HEK293T (cell line): ENCODE measurements at regions not wholly inside any gene's neighbourhood (a gene's known extent, or its start where the extent isn't known, plus 50 kb on each side); places are given as distances from the start of the nearest gene placed in this dataset.

Experiments used
- CTCF ChIA-PET: fragments of 350-600 bp; formaldehyde crosslinking; extraction: SDS; loops from one replicate; lab custom pipeline; 2021; ENCODE audit warnings: antibody characterized with exemption, inconsistent platforms; lab: Yijun Ruan, JAX
- POLR2A ChIA-PET: fragments of 350-600 bp; formaldehyde crosslinking; extraction: SDS; loops from one replicate; lab custom pipeline; 2020; ENCODE audit warnings: antibody characterized with exemption, inconsistent platforms; lab: Yijun Ruan, JAX
- DNase-seq: peaks from one replicate; pipeline ENCODE4 v3.0.0; 2012; ENCODE audit warnings: mixed read lengths; ENCODE audit errors: extremely low spot score
- ARNT ChIP-seq: fragments of 450-650 bp; IDR thresholded peaks from 2 replicates; pipeline ENCODE4 v1.6.1; 2017; ENCODE audit warnings: mild to moderate bottlenecking
- BHLHE40 ChIP-seq: fragments of 450-650 bp; IDR thresholded peaks from 2 replicates; pipeline ENCODE4 v1.6.1; 2016; ENCODE audit warnings: mild to moderate bottlenecking, moderate library complexity, borderline replicate concordance
- CTBP1 ChIP-seq: fragments of 450-650 bp; IDR thresholded peaks from 2 replicates; pipeline ENCODE4 v1.6.1; 2016; ENCODE audit warnings: borderline replicate concordance
- ELF4 ChIP-seq: fragments of 450-650 bp; IDR thresholded peaks from 2 replicates; pipeline ENCODE4 v1.6.1; 2017; ENCODE audit warnings: antibody characterized with exemption
- FOXA1 ChIP-seq: fragments of 450-650 bp; IDR thresholded peaks from 2 replicates; pipeline ENCODE4 v1.6.1; 2016; ENCODE audit warnings: mild to moderate bottlenecking
- FOXK2 ChIP-seq: fragments of 450-650 bp; IDR thresholded peaks from 2 replicates; pipeline ENCODE4 v1.6.1; 2016; ENCODE audit warnings: mild to moderate bottlenecking
- FOXM1 ChIP-seq: fragments of 450-650 bp; IDR thresholded peaks from 2 replicates; pipeline ENCODE4 v1.6.1; 2017; ENCODE audit warnings: mild to moderate bottlenecking, borderline replicate concordance
- HDGF ChIP-seq: fragments of 450-650 bp; IDR thresholded peaks from 2 replicates; pipeline ENCODE4 v1.6.1; 2017; ENCODE audit warnings: antibody characterized with exemption, borderline replicate concordance
- L3MBTL2 ChIP-seq: fragments of 450-650 bp; conservative IDR thresholded peaks from 2 replicates; pipeline ENCODE4 v1.6.1; 2016; ENCODE audit warnings: mild to moderate bottlenecking
- LEF1 ChIP-seq: fragments of 450-650 bp; IDR thresholded peaks from 2 replicates; pipeline ENCODE4 v1.6.1; 2017; ENCODE audit warnings: mild to moderate bottlenecking, borderline replicate concordance
- NFRKB ChIP-seq: fragments of 450-650 bp; IDR thresholded peaks from 2 replicates; pipeline ENCODE4 v1.6.1; 2016; ENCODE audit warnings: mild to moderate bottlenecking, moderate library complexity
- SP1 ChIP-seq: fragments of 450-650 bp; IDR thresholded peaks from 2 replicates; pipeline ENCODE4 v1.6.1; 2017
- SUZ12 ChIP-seq: fragments of 450-650 bp; IDR thresholded peaks from 2 replicates; pipeline ENCODE4 v1.6.1; 2016; ENCODE audit warnings: mild to moderate bottlenecking
- TARDBP ChIP-seq: fragments of 450-650 bp; IDR thresholded peaks from 2 replicates; pipeline ENCODE4 v1.6.1; 2016
- ZNF384 ChIP-seq: fragments of 450-650 bp; IDR thresholded peaks from 2 replicates; pipeline ENCODE4 v1.6.1; 2016
- TF ChIP-seq, protein P1 (sequence below): fragments of 450-650 bp; IDR thresholded peaks from 2 replicates; pipeline ENCODE4 v1.6.1; 2016

GRCh38 chr9:108803428-108804065 is 52.2 kb downstream of the ACTL7B start:
- CTCF ChIA-PET: no interaction called here

DNA sequence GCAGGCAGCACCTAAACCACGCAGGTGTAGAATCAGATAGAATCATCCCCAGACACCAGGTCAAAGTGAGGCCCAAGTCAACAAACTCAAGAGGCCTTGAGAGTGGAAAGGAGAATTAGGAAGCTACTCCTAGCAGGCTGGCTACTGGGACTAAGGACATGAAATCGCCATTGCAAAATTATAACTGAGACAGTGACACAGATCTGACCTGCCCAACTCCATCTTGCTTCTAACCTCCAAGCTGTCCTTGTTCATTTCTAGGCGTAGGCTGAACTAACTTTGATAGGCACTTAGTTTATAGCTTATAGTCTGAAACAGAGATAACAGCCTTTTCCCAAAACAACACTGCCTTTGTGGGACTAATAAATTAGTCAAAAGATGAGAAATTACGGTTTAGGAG is 52.8 kb downstream of the ACTL7B start:
- no peak for DNase-seq
- TF ChIP-seq HDGF (no peak), ELF4 (no peak), ARNT (no peak), TARDBP (no peak), FOXK2 (no peak), FOXA1 (no peak)
- TF ChIP-seq, protein P1, sequence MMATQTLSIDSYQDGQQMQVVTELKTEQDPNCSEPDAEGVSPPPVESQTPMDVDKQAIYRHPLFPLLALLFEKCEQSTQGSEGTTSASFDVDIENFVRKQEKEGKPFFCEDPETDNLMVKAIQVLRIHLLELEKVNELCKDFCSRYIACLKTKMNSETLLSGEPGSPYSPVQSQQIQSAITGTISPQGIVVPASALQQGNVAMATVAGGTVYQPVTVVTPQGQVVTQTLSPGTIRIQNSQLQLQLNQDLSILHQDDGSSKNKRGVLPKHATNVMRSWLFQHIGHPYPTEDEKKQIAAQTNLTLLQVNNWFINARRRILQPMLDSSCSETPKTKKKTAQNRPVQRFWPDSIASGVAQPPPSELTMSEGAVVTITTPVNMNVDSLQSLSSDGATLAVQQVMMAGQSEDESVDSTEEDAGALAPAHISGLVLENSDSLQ: no peak
- CTCF ChIA-PET: no interaction called here
- POLR2A ChIA-PET: no interaction called here

More at GRCh38 chr9:108803428-108804065, 52.2 kb downstream of the ACTL7B start:
- TF ChIP-seq SP1 (no peak), FOXK2 (no peak), LEF1 (no peak), ZNF384 (no peak), SUZ12 (no peak), FOXM1 (no peak), CTBP1 (no peak), NFRKB (no peak), BHLHE40 (no peak)
- TF ChIP-seq, protein P1: no peak
- POLR2A ChIA-PET: no interaction called here
- no peak for DNase-seq

DNA sequence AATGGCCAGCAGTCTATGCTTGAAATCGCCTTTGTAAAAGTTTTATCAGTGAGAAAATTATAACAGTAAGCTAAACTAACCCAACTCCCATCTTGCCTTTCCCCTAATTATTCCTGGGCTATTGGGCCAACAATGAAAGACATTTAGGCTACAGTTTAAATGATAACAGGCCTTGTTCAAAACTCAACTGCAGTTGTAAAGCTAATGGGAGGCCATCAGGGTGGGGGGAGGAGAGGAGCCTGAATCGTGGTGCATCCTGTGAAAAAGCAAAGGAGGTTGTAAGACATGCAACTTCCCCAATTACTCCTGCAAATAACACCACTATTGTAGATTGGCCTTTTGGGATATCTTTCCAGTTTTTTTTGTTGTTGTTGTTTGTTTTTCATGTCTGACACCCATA is 53.8 kb downstream of the ACTL7B start:
- no peak for TF ChIP-seq SUZ12
- TF ChIP-seq HDGF: no peak
- no peak for DNase-seq
- ChIA-PET CTCF (interaction anchor here (0.6 to 1.2 kb wide), 2 partner anchors 13 to 14 kb away, joined by 3 read pairs; no protein-coding TSS in a partner anchor), POLR2A (no interaction called here)

DNA sequence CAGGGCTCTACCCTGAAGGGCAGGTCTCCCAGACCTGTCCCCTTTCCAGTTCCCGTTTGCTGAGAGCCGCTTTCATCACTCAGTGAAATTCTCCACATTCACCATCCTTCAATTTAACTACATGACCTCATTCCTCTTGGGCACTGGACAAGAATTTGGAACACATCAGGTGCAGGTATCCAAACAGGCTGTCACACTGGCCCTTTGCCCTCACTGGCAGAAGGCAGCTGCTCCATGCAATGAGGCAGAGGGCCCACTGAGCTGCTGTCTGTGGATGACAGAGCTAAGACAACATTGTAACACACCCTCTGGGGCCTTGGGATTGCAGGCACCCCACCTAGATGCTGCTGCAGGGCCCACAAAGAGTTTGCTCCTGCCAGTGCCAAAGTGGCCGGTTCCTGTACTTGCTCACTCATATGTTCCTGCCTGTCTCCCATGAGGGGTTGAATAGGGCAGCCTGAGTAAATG is 55.1 kb downstream of the ACTL7B start:
- no peak for DNase-seq
- CTCF ChIA-PET: interaction anchor here (1.2 kb wide), 1 partner anchor 13 kb away, joined by 3 read pairs; no protein-coding TSS in a partner anchor
- TF ChIP-seq SUZ12: no peak
- TF ChIP-seq HDGF: no peak
- TF ChIP-seq LEF1: no peak
- TF ChIP-seq BHLHE40: no peak
- TF ChIP-seq SP1: no peak
- TF ChIP-seq, protein P1: no peak
- TF ChIP-seq ARNT: no peak
- no peak for TF ChIP-seq FOXK2
- TF ChIP-seq ZNF384: no peak
- no peak for TF ChIP-seq FOXA1
- no peak for TF ChIP-seq FOXM1
- TF ChIP-seq NFRKB: no peak
- no peak for TF ChIP-seq ELF4
- TF ChIP-seq TARDBP: no peak
- POLR2A ChIA-PET: no interaction called here

- TF ChIP-seq, protein P1: no peak
- TF ChIP-seq HDGF (no peak), SP1 (no peak), SUZ12 (no peak), TARDBP (no peak), BHLHE40 (no peak), L3MBTL2 (no peak), CTBP1 (no peak), FOXA1 (no peak), FOXM1 (no peak)
- ChIA-PET CTCF (no interaction called here), POLR2A (no interaction called here)
- no peak for DNase-seq
Observed at GRCh38 chr9:108793573-108793972, 62.2 kb downstream of the ACTL7B start.

DNA sequence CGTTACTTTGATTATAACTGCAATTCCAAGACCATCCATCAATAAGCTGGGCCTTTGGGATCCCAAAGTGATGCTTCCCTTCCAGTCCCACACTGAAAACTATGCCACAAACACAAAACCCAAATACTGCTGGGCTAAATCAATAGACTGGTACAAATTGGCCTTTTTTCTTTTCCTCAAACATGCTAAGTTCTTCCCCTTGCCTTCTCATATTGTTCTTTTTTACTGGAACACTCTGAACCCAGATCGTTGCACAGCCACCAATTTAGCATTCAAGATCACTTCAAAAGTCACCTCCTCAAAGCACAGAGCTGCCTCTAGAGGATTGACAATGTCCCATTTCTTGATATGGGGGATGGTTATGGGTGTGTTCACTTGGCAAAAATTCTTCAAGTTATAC is 66.0 kb downstream of the ACTL7B start:
- ChIA-PET CTCF (no interaction called here), POLR2A (no interaction called here)
- no peak for DNase-seq
- TF ChIP-seq FOXA1: no peak
- no peak for TF ChIP-seq ELF4
- no peak for TF ChIP-seq SUZ12
- TF ChIP-seq BHLHE40: no peak
- TF ChIP-seq HDGF: no peak
- no peak for TF ChIP-seq FOXK2
- TF ChIP-seq CTBP1: no peak
- TF ChIP-seq L3MBTL2: no peak
- no peak for TF ChIP-seq FOXM1
